GM18867 (cell line): ENCODE measurements at regions not wholly inside any gene's neighbourhood (a gene's known extent, or its start where the extent isn't known, plus 50 kb on each side); places are given as distances from the start of the nearest gene placed in this dataset.

Experiments
- ATAC-seq: cut with Tn5 transposase; IDR thresholded peaks from one replicate; pipeline ENCODE4 v1.9.1; 2021; ENCODE audit warnings: mild to moderate bottlenecking, moderate library complexity; ENCODE audit not compliant: unreplicated experiment

GRCh38 chr15:94602754-94603470 is 371.6 kb downstream of the MCTP2 start:
- ATAC-seq = no peak

GRCh38 chr15:94606286-94606685 is 374.9 kb downstream of the MCTP2 start:
- no peak for ATAC-seq

- ATAC-seq = no peak
These were observed 375.9 kb downstream of the MCTP2 start for GRCh38 chr15:94607176-94607654.

DNA sequence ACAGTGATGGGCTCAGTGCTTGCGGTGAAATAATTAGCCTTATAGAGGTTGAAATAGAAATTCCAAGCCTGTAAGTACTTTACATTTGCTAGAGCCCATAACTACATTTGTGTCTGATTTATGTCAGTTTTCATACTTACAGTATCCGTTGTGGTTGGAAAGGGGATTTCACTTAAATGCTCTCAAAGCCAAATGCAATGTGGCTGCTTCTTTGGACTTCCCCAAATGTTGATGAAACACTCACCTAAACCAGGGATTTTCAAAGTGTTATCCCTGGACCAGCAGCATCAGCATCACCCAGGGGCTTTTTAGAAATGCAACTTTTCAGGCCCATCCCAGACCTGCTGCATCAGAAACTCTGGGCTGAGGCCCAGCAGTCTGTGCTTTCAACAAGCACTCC is 378.7 kb downstream of the MCTP2 start:
- ATAC-seq = peak; percentile 74

- ATAC-seq = no peak
These were observed 379.1 kb downstream of the MCTP2 start for GRCh38 chr15:94610485-94610884.

DNA sequence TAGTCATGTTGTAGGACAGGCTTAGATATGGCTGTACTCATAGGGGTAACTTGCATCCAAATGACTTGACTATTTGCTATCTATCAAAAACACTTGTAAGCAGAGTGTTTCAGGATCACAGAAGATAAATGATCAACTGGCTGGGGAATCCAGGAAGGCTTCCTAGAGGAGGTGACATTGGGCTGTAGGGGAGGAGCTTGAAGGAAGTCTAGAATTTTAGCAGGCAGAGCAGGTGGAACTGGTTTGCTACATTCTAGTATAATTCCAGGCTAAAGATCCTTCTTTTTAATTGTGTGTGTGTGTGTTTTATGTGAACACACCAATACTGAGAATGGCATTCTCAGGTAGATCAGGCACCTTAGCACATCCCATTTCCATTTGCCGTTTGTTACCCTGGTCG is 380.3 kb downstream of the MCTP2 start:
- no peak for ATAC-seq

DNA sequence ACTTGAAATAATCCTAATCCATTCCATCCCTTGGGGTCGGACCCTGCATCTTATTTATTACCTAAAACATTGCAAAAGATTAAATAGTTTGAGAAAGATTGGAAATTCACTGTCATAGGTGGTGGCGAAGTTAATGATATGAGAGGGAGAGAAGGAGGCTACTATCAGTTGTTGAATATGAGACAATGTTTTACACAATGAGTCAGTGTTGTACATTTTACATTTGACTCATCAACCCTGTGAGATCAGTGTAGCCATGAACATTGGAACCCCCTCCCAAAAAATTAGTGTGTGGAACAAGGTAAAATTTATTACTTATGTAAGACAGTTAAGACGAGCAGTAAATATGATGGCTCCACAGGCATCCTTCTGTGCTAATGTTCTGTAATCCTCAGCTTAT is 384.3 kb downstream of the MCTP2 start:
- ATAC-seq = no peak

DNA sequence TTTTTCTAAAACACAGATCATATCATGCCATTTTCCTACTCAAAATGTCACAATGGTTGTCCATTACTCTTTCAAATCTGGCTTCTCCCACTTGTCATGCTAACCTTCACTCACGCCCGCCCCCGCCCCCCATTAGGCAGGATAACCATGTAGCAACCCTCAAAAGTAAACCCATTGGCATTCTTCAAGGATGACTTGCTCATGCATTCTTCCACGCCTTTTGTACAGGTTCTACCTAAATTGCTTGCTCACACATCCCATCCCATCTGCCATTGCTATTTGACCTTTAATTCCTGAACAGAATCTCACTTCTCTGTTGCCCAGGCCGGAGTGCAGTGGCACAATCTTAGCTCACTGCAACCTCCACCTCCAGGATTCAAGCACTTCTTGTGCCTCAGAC is 389.3 kb downstream of the MCTP2 start:
- ATAC-seq = no peak

DNA sequence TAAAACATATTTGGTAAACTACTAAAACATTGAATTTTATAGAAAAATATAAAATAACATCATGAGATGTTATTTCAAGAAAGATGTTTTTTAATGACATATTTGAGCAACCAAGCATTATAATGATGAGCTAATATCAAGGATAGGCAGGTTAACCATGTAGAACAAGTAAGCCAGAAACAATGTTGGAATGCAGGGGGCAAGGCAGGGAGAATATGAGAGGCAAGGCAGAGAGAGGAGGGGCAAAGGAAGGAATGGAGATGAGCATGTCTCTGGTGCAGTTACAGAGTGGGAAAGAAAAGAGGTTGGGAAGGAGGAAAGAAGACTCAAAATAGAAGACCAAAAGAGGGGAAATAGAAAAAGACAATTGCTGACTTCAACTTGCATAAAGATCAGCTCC is 390.4 kb downstream of the MCTP2 start:
- ATAC-seq = no peak

DNA sequence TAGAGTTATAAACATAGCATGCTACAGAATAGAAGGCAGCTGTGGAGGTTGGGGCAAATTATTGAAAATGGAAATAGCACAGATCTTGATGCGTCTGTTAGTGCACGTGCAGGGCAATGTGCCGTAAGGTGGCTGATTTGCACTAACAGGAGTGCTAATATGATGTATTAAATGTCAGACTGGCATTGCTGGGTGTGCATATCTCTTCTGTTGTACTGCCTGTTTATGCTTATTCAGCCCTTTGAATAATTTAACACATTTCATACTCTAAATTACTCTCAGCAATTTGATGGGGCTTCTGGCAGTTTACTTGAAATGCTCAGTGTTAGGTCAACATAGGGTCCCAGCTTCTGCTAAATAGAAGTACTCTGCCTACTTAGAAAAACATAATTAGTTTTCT is 395.6 kb downstream of the MCTP2 start:
- ATAC-seq = no peak

- peak; percentile 77 for ATAC-seq
These were observed 400.2 kb downstream of the MCTP2 start for GRCh38 chr15:94631608-94632007.

DNA sequence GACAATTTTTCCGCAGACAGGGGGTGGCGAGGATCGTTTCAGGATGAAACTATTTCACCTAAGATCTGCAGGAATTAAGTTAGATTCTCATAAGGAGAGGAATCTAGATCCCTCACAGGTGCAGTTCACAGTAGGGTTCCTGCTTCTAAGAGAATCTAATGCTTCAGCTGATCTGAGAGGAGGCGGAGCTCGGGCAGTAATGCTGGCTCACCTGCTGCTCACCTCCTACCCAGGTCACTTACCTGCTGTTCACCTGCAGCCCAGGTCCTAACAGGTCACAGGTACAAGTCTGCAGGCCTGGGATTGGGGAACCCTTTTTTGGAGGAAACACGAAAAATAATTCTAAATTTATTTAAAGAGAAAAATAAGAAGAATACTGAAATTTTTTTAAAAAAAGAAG is 406.8 kb downstream of the MCTP2 start:
- no peak for ATAC-seq

DNA sequence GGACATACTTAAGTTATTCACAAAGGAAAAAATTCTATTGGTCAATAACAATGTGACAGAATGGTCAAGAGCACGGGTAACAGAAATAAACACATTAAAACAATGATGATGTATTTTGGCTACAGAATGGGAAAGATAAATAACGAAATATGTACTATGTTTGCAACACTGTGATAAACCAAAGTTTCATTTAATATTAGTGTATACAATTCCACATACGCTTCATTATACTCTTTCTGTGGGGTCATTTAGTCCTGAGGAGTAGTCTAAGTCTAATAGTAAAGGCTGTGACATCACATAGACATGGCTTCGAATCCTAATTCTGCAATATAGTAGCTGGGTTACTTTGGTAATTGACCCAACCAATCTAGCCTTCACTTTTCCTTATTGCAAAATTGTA is 408.3 kb downstream of the MCTP2 start:
- ATAC-seq = no peak

- ATAC-seq = no peak
These were observed 413.1 kb downstream of the MCTP2 start for GRCh38 chr15:94644433-94644832.

DNA sequence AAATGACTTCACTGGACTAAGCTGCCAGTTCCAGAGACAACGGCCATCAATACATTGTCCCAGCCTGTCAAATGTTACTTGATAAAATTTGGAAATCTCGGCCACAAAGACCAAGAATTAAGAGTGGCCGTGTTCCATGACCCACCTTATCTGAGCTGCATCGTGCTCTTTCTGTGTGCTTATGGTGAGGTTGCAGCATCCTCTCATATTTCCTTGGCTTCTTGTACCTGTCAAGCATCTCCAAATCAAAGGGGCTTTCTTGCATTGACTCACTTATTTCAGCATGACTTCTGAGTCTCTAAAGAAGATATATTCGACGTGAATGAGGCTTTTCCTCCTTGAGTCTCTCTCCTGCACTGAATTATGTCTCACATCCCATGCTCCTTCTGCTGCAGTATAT is 421.7 kb downstream of the MCTP2 start:
- ATAC-seq = no peak

DNA sequence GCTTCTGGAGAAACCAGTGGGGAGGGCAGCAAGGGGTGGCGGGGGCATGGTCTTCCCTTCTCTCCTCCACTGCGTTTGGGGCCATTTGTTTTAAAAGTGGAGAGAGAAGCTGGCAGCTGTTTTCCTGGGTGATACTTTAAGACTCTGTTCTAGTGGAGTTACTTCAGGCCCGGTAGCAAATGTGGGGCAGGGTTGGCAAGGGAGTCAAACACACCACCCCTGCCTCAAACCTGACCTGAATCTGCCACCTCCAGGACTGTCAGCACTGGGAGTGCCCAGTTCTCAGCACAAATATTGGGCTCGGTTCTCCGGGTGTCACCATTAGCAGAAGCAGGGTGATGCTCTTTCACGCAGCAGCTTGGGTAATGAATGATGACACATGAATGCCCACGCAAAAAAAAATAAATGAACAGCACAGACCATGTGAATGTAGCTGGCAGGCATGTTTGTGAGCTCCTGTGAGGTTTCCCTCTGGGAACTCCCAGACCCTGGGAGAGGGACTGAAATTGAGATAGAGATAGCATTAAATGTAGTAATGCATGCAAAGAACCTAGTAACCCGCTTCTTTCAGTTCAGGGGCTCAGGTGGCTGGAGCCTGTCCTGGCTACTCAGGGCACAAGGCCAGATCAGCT is 424.0 kb downstream of the MCTP2 start:
- ATAC-seq = no peak

- ATAC-seq = no peak
These were observed 434.5 kb downstream of the MCTP2 start for GRCh38 chr15:94665676-94666441.

DNA sequence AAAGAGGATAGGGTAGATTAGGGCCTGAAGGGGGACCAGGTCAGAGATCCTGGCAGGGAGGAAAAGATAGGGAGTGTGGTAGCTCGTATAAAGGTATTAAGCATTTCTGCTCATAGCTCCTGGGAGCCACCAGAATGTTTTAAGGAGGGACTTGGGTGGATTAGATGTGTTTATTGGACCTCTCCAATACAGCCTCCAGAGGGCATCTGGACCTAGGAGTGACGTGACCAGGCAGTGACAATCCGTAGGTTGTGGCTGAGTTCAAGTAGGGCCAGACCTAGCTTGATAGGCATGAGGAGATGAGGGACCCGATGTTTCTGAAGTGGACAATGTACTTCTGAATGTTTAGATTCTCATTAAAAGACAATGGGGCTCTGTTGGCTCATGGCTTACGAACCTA is 435.2 kb downstream of the MCTP2 start:
- no peak for ATAC-seq

DNA sequence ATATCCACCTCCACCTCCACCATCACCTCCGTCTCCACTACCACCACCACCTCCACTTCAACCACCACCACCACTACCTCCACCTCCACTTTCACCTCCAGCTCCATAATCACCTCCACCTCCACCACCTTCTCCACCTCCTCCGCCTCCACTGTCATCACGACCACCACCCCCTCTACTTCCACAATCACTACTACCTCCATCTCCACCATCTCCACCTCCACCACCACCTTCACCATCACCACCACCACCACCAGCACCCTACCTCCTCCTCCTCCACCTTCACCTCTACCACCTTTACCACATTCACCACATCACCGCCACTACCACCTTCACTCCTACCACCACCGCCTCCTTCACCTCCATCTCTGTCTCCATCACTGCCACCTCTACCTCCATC is 435.7 kb downstream of the MCTP2 start:
- ATAC-seq = no peak

GRCh38 chr15:94670438-94671034 is 439.2 kb downstream of the MCTP2 start:
- ATAC-seq = no peak

DNA sequence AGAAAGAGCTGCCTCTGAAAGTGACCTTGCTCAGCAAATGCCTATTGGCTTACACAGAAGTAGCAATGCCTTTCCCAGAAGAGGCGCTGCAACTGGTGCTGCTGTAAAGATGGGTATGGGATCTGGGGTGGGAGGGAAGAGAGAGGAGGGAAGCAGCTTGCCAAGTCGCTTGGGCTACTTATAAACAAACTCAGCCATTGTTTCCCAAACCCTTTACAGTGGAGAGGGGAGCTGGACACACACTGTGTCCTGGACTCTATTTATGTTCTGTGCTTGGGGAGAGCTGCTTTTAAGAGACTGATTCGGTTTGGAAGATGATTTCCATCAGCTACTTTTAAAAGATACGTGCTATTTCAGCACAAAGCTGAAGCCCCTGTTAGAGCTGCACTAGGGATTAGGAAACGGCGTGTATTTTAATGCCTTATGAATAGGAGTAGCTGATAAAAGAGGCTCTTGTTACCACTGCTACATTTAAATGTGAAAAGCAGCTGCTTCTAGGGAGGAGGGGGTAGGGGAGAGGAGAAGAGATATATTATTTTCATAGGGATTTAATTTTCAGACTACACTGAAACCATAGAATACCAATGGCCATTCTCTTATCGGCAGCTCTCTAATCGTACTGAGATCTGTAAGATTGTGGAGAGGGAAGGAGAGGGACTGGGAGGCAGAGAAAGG is 440.6 kb downstream of the MCTP2 start:
- no peak for ATAC-seq
